Liver (tissue), 3 donors: ENCODE measurements at regions not wholly inside any gene's neighbourhood (a gene's known extent, or its start where the extent isn't known, plus 50 kb on each side); places are given as distances from the start of the nearest gene placed in this dataset.

ENCODE experiments used
- GABPA ChIP-seq, 2 donors: IDR thresholded peaks in 1 of 2; conservative IDR thresholded peaks in 1 of 2; 2 replicates each; pipeline ENCODE4 v1.6.1; 2016; ENCODE audit warnings: antibody characterized with exemption in 2 of 2, mild to moderate bottlenecking in 1 of 2, moderate library complexity in 1 of 2
- JUND ChIP-seq, 2 donors: IDR thresholded peaks; 2 replicates each; pipeline ENCODE4 v1.6.1; 2016; ENCODE audit warnings: antibody characterized with exemption in 2 of 2
- RAD21 ChIP-seq, 2 donors: IDR thresholded peaks; 2 replicates each; pipeline ENCODE4 v1.6.1; 2016; ENCODE audit warnings: antibody characterized with exemption in 2 of 2, mild to moderate bottlenecking in 2 of 2
- RXRA ChIP-seq, 2 donors: IDR thresholded peaks; 2 replicates each; pipeline ENCODE4 v1.6.1; 2017 to 2018; ENCODE audit warnings: antibody characterized with exemption in 2 of 2, mild to moderate bottlenecking in 1 of 2
- TF ChIP-seq, protein P1 (sequence below): fragments of 150-350 bp; IDR thresholded peaks from 2 replicates; pipeline ENCODE4 v1.5.1; 2017; ENCODE audit warnings: improper control_type of control experiment, low read depth, low read length; ENCODE audit not compliant: missing input control
- TF ChIP-seq, protein P2 (sequence below): IDR thresholded peaks from 2 replicates; pipeline ENCODE4 v1.6.1; 2016; ENCODE audit warnings: antibody characterized with exemption, mild to moderate bottlenecking
- donor health status: healthy.
- donor health status: healthy.

DNA sequence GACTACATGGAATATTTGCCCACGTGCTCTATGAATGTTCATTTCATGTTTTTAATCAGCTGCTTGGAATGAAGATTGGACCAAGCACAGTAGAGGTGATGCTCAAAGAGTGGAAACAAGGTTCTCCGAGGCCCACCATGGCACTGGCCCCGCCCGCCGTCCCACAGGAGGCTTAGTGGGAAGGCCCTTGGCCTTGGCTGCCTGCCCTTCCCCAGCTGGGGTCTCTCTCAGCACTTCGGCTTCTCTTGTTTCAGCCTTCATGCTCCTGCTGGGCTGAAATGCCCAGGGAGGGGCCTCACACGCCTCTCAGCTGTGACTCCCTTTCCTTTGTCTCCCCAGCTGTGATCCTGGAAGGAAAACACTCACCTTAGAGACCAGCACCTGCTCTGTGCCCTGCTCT lies 833.2 kb downstream of the GALR1 start:
- TF ChIP-seq GABPA (IDR thresholded peaks at IDR 0.05 in 1 of 2, conservative IDR thresholded peaks at IDR 0.05 in 1 of 2) (no peak), RAD21 (IDR thresholded peaks at IDR 0.05) (no peak), RXRA (IDR thresholded peaks at IDR 0.05) (no peak), JUND (IDR thresholded peaks at IDR 0.05) (no peak)
- TF ChIP-seq, protein P1, sequence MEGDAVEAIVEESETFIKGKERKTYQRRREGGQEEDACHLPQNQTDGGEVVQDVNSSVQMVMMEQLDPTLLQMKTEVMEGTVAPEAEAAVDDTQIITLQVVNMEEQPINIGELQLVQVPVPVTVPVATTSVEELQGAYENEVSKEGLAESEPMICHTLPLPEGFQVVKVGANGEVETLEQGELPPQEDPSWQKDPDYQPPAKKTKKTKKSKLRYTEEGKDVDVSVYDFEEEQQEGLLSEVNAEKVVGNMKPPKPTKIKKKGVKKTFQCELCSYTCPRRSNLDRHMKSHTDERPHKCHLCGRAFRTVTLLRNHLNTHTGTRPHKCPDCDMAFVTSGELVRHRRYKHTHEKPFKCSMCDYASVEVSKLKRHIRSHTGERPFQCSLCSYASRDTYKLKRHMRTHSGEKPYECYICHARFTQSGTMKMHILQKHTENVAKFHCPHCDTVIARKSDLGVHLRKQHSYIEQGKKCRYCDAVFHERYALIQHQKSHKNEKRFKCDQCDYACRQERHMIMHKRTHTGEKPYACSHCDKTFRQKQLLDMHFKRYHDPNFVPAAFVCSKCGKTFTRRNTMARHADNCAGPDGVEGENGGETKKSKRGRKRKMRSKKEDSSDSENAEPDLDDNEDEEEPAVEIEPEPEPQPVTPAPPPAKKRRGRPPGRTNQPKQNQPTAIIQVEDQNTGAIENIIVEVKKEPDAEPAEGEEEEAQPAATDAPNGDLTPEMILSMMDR = no peak
- TF ChIP-seq, protein P2, sequence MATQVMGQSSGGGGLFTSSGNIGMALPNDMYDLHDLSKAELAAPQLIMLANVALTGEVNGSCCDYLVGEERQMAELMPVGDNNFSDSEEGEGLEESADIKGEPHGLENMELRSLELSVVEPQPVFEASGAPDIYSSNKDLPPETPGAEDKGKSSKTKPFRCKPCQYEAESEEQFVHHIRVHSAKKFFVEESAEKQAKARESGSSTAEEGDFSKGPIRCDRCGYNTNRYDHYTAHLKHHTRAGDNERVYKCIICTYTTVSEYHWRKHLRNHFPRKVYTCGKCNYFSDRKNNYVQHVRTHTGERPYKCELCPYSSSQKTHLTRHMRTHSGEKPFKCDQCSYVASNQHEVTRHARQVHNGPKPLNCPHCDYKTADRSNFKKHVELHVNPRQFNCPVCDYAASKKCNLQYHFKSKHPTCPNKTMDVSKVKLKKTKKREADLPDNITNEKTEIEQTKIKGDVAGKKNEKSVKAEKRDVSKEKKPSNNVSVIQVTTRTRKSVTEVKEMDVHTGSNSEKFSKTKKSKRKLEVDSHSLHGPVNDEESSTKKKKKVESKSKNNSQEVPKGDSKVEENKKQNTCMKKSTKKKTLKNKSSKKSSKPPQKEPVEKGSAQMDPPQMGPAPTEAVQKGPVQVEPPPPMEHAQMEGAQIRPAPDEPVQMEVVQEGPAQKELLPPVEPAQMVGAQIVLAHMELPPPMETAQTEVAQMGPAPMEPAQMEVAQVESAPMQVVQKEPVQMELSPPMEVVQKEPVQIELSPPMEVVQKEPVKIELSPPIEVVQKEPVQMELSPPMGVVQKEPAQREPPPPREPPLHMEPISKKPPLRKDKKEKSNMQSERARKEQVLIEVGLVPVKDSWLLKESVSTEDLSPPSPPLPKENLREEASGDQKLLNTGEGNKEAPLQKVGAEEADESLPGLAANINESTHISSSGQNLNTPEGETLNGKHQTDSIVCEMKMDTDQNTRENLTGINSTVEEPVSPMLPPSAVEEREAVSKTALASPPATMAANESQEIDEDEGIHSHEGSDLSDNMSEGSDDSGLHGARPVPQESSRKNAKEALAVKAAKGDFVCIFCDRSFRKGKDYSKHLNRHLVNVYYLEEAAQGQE = no peak
